ENCODE measurements at regions not wholly inside any gene's neighbourhood (a gene's known extent, or its start where the extent isn't known, plus 50 kb on each side); places are given as distances from the start of the nearest gene placed in this dataset.

- no peak for TF ChIP-seq CTCF (IDR thresholded peaks at IDR 0.05)
- no peak for TF ChIP-seq POLR2A (IDR thresholded peaks at IDR 0.05)
These were observed 779.4 kb upstream of the SLITRK1 start for GRCh38 chr13:84661718-84662117.
